ENCODE measurements at regions not wholly inside any gene's neighbourhood (a gene's known extent, or its start where the extent isn't known, plus 50 kb on each side); places are given as distances from the start of the nearest gene placed in this dataset.

GRCh38 chr18:44175891-44176290 lies 504.8 kb upstream of the SETBP1 start:
- DNase-seq: no peak

GRCh38 chr18:44178476-44178875 lies 502.2 kb upstream of the SETBP1 start:
- no peak for DNase-seq

GRCh38 chr18:44179693-44180092 lies 501.0 kb upstream of the SETBP1 start:
- DNase-seq: no peak

- DNase-seq: no peak
Observed at GRCh38 chr18:44180683-44181082, 500.0 kb upstream of the SETBP1 start.

- no peak for DNase-seq
Observed at GRCh38 chr18:44181951-44182747, 498.5 kb upstream of the SETBP1 start.

- no peak for DNase-seq
Observed at GRCh38 chr18:44186001-44186400, 494.7 kb upstream of the SETBP1 start.

- DNase-seq: no peak
Observed at GRCh38 chr18:44187090-44187489, 493.6 kb upstream of the SETBP1 start.

- no peak for DNase-seq
Observed at GRCh38 chr18:44195394-44196140, 485.1 kb upstream of the SETBP1 start.

GRCh38 chr18:44197832-44198611 lies 482.7 kb upstream of the SETBP1 start:
- DNase-seq: no peak

- DNase-seq: no peak
Observed at GRCh38 chr18:44198612-44199284, 481.9 kb upstream of the SETBP1 start.

GRCh38 chr18:44213293-44213692 lies 467.4 kb upstream of the SETBP1 start:
- DNase-seq: no peak

GRCh38 chr18:44214396-44214795 lies 466.3 kb upstream of the SETBP1 start:
- no peak for DNase-seq

- no peak for DNase-seq
Observed at GRCh38 chr18:44216169-44216568, 464.5 kb upstream of the SETBP1 start.

- DNase-seq: no peak
Observed at GRCh38 chr18:44227501-44227900, 453.2 kb upstream of the SETBP1 start.

GRCh38 chr18:44229693-44230108 lies 451.0 kb upstream of the SETBP1 start:
- DNase-seq: no peak

GRCh38 chr18:44231936-44232335 lies 448.8 kb upstream of the SETBP1 start:
- DNase-seq: no peak

GRCh38 chr18:44232500-44232899 lies 448.2 kb upstream of the SETBP1 start:
- no peak for DNase-seq

- DNase-seq: no peak
Observed at GRCh38 chr18:44238454-44238853, 442.2 kb upstream of the SETBP1 start.

- DNase-seq: no peak
Observed at GRCh38 chr18:44238911-44239310, 441.8 kb upstream of the SETBP1 start.

GRCh38 chr18:44241020-44241419 lies 439.7 kb upstream of the SETBP1 start:
- DNase-seq: no peak

- DNase-seq: no peak
Observed at GRCh38 chr18:44245019-44245418, 435.7 kb upstream of the SETBP1 start.

- DNase-seq: no peak
Observed at GRCh38 chr18:44246001-44246400, 434.7 kb upstream of the SETBP1 start.

GRCh38 chr18:44258086-44258485 lies 422.6 kb upstream of the SETBP1 start:
- no peak for DNase-seq
